ENCODE measurements at regions not wholly inside any gene's neighbourhood (a gene's known extent, or its start where the extent isn't known, plus 50 kb on each side); places are given as distances from the start of the nearest gene placed in this dataset.
"Not testable (repeated sequence)": the region's sequence is repeated elsewhere in the genome, so short reads cannot be mapped to it uniquely, and the experiment has no call there.

DNA sequence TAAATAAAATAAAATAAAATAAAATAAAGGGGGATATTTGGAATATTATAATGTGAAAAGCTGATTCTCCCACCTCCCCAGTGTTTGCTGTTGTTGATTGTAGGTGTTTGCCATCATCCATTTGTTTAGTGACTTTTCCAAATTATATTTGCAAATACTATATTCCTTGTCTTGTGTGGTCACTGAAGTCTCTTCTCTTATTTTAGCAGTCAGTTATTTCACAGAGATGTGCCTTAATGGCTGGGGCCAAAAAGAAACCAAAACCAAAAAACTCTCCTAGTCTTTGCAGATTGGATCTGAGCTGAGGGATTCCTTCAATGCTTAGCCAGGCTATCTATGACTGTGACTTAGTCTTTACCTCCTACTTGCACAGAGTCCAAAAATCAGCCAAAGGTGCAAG lies 70.9 kb upstream of the ZNF169 start:
- DNase-seq (ENCODE audit: low spot score) = no peak
- no peak for FAIRE-seq

DNA sequence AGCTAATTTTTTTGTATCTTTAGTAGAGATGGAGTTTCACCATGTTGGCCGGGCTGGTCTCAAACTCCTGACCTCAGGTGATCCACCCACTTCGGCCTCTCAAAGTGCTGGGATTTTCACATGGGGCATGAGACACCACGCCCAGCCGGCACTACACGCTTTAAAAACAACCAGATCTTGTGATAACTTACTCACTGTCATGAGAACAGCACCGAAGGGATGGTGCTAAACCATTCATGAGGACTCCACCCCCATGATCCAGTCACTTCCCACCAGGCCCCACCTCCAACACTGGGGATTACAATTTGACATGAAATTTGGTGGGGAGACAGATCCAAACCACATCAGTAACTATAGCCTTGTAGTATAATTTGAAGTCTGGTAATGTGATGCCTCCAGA lies 67.4 kb upstream of the ZNF169 start:
- FAIRE-seq = not testable (repeated sequence)

GRCh38 chr9:94198414-94198813 lies 60.7 kb upstream of the ZNF169 start:
- FAIRE-seq (no peak), DNase-seq (ENCODE audit: low spot score) (no peak)

More for the DNA sequence above, 67.4 kb upstream of the ZNF169 start:
- not testable (repeated sequence) for DNase-seq (ENCODE audit: low spot score)

GRCh38 chr9:94199776-94200175 lies 59.3 kb upstream of the ZNF169 start:
- DNase-seq (ENCODE audit: low spot score) = no peak
- no peak for FAIRE-seq

DNA sequence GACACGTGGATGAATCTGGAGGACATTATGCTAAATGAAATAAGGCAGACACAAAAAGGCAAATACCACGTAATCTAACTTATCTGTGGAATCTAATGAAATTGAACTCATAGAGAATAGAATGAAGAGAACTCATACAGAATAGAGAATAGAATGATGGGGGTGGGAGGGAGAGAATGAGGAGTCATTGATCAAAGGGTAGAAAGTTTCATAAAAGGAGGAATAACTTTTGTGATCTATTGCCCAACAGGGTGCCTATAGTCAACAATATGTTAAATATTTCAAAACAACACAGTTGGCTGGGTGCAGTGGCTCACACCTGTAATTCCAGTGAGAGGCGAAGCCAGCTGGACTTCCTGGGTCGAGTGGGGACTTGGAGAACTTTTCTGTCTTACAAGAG lies 54.9 kb upstream of the ZNF169 start:
- FAIRE-seq = no peak

DNA sequence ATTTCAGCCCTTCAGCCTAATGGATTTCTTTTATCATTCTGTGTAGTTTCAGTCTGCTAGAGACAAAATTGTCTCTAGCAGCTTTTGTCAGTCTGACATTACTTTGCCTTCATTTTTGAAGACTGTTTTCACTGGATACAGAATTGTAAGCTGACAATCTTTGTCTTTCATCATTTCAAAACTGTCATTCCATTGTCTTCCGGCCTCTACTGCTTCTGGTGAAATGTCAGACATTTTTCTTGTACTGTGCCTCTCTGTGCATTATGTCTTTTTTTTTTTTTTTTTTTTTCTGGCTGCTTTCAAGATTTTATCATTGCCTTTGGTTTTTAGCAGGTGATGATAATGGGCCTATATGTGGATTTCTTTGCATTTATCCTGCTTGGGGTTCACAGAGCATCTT lies 51.3 kb upstream of the ZNF169 start:
- no peak for FAIRE-seq
- DNase-seq (ENCODE audit: low spot score) = no peak

More for the DNA sequence above, 54.9 kb upstream of the ZNF169 start:
- no peak for DNase-seq (ENCODE audit: low spot score)
